HG02759 (cell line): ENCODE measurements at regions not wholly inside any gene's neighbourhood (a gene's known extent, or its start where the extent isn't known, plus 50 kb on each side); places are given as distances from the start of the nearest gene placed in this dataset.

ENCODE experiments used
- ATAC-seq: cut with Tn5 transposase; IDR thresholded peaks from one replicate; pipeline ENCODE4 v1.9.1; 2021; ENCODE audit warnings: mild to moderate bottlenecking, moderate library complexity; ENCODE audit not compliant: unreplicated experiment

- no peak for ATAC-seq
Measured at GRCh38 chr3:72594615-72595215, 253.5 kb downstream of the SHQ1 start.

GRCh38 chr3:72593881-72594397 lies 254.3 kb downstream of the SHQ1 start:
- ATAC-seq = no peak

GRCh38 chr3:72591522-72592421 lies 256.5 kb downstream of the SHQ1 start:
- no peak for ATAC-seq

- no peak for ATAC-seq
Measured at GRCh38 chr3:72590732-72591221, 257.5 kb downstream of the SHQ1 start.

GRCh38 chr3:72587282-72587681 lies 261.0 kb downstream of the SHQ1 start:
- ATAC-seq = no peak

GRCh38 chr3:72586694-72587093 lies 261.6 kb downstream of the SHQ1 start:
- ATAC-seq = no peak

GRCh38 chr3:72585966-72586365 lies 262.3 kb downstream of the SHQ1 start:
- no peak for ATAC-seq

GRCh38 chr3:72584262-72584661 lies 264.0 kb downstream of the SHQ1 start:
- no peak for ATAC-seq

GRCh38 chr3:72582963-72583362 lies 265.3 kb downstream of the SHQ1 start:
- no peak for ATAC-seq

GRCh38 chr3:72582211-72582878 lies 265.9 kb downstream of the SHQ1 start:
- ATAC-seq = peak; percentile 98

GRCh38 chr3:72580900-72581299 lies 267.3 kb downstream of the SHQ1 start:
- no peak for ATAC-seq

- ATAC-seq = no peak
Measured at GRCh38 chr3:72580246-72580756, 267.9 kb downstream of the SHQ1 start.

GRCh38 chr3:72579581-72580245 lies 268.5 kb downstream of the SHQ1 start:
- ATAC-seq = no peak

GRCh38 chr3:72579191-72579580 lies 269.1 kb downstream of the SHQ1 start:
- no peak for ATAC-seq

- no peak for ATAC-seq
Measured at GRCh38 chr3:72577190-72577589, 271.1 kb downstream of the SHQ1 start.

- ATAC-seq = no peak
Measured at GRCh38 chr3:72576563-72576962, 271.7 kb downstream of the SHQ1 start.

GRCh38 chr3:72574144-72574543 lies 274.1 kb downstream of the SHQ1 start:
- no peak for ATAC-seq

- no peak for ATAC-seq
Measured at GRCh38 chr3:72573051-72573450, 275.2 kb downstream of the SHQ1 start.

- no peak for ATAC-seq
Measured at GRCh38 chr3:72572489-72573007, 275.7 kb downstream of the SHQ1 start.

- ATAC-seq = no peak
Measured at GRCh38 chr3:72571638-72572114, 276.6 kb downstream of the SHQ1 start.
